ENCODE measurements at regions not wholly inside any gene's neighbourhood (a gene's known extent, or its start where the extent isn't known, plus 50 kb on each side); places are given as distances from the start of the nearest gene placed in this dataset.

DNA sequence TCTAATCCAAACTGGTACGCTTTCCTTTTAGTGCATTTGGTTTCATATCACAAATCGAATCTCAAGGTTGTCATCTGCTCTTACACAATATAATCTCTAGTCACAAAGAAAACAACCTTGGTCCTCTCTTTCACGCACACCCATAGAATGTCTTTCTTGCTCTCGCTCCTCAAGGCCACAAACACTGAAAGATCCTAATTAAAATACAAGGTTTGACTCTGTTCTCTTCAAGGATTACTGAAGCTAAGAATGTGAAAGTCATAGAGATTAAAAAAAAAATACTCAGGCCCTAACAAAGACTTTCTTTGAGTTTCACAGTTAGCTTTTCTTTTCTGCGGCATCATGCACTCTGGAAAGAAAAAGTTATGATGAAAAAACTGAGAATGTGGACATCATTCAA is 891.5 kb downstream of the EFNB2 start:
- no peak for DNase-seq

DNA sequence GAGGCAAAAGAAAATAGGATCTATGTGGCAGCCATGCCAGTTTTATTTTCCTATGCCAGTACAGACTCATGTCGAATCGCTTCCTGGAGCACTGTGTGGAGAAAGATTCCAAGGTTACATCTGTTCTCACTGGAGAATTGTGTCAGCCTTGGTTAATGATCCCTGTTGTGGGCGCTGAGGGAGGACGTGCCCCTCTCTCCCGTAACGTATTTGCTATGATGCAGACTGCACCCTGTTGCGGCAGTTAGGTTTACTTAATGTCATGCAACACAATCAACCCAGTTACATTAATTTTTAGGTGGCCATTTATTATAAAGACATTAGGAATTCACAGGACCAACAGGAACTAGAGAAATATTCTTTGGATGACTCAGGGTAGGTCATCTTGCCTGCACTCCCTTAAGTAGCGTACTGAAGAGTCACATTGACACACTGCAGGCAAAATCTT is 892.9 kb downstream of the EFNB2 start:
- no peak for DNase-seq

DNA sequence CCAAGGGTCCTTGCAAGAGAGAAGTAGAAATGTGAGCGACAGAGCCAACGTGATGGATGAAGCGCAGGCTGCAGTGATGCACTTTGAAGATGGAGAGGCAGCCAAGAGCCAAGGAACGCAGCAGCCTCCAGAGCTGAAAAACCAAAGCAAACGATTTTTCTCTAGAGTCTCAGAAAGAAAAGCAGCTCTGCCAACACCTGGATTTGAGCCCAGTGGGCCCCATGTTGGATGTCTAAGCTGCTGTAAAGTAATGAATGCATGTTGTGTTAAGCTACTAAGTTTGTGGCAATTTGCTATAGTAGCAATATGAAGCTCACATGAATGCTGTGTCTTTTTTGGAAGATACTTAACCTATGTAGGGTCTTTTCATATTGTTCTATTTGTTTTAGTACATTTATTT is 894.3 kb downstream of the EFNB2 start:
- no peak for DNase-seq

GRCh38 chr13:105638426-105638825 is 897.0 kb downstream of the EFNB2 start:
- no peak for DNase-seq

DNA sequence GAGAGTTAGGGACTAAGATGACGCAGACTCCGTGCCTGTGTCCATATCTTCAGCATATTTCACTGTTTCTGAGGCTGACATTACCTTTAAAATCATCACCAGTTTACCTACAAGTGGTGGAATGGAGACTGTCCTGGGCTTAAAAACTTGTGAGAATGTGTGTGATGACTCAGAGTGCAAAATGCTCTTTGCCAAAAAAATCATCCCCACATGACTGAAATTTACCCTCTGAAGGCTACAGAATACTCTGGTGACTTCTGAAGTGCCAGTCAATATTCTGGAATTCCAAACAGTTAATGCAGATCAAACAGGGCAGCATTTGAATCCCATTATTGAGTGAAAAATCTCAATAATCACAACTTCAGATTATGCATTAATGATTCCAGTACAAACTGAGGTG is 901.4 kb downstream of the EFNB2 start:
- DNase-seq: no peak

DNA sequence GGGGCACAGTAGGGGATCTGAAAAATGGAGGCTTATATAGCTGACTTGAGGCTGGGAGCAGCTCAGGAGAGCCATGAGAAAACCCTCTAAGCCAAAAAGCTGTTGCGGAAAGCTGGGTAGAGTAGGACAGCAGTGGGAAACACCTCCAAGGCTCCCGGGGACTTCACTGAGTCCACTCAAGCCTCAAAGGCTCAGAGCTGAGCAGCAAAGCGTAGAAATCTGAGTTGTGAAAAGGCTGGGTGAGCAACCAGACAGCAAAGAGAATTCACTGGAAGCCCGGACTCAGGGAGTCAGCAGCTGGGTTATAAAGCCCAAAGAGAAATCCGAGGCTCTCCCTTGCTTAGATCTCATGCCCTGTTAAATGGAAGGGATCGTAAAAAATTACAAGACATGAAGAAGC is 905.0 kb downstream of the EFNB2 start:
- DNase-seq: no peak

- DNase-seq: no peak
These were observed 908.2 kb downstream of the EFNB2 start for GRCh38 chr13:105627270-105627669.

- DNase-seq: no peak
These were observed 909.8 kb downstream of the EFNB2 start for GRCh38 chr13:105625691-105626090.

GRCh38 chr13:105616333-105617075 is 919.0 kb downstream of the EFNB2 start:
- DNase-seq: no peak

DNA sequence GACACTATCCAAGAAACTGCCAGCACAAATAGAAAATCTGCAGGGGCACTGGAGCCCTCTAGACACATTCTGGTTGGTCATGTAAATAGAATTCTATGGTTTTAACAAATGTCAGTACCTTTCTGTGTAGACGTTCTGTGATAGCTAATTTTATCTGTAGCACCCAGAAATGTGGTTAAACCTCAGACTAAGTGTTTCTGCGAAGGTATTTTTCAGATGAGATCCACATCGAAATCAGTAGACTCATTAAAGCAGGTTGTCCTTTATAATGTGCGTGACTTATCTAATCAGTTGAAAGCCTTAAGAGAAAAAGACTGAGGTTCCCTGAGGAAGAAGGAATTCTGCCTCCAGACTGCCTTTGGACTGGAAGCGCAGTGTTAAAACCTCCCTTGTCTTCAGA is 922.9 kb downstream of the EFNB2 start:
- DNase-seq: no peak

DNA sequence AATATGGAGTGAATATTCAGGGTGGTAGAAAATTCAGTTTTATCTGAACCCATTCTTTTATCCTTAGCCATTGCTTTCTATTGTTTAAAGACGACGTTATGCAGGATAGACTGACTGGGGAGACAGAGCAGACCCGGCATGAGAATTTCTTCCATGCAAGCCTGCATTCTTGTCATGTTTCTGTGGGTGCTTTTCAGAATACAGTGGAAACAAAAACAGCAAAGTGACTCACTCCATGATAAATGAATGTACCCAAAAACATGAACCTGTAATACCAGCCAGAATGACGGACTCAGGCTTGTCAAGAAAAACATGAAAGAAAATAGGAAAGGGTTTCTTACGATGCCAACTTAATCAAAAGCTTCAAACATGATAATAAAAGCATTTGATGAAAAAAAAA is 924.0 kb downstream of the EFNB2 start:
- no peak for DNase-seq

- no peak for DNase-seq
These were observed 927.4 kb downstream of the EFNB2 start for GRCh38 chr13:105608104-105608503.

DNA sequence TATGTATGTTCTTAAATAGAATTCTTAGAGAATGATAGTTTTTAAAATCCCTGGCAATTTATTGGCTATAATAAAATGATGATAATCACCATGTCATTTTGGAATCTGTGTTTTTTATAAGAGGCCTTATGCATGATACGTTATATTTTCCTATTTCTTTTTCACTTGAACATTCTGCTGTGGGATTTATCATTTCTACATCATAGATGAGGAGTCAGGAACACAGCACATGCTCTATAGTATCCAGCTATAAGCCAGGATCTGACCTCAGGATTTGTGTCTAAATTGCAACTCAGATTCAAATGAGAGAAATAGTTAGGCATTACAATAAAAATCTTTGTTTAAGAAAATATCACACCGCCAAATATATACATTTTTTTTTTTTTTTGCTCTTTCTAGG is 928.0 kb downstream of the EFNB2 start:
- DNase-seq: no peak

GRCh38 chr13:105607016-105607415 is 928.4 kb downstream of the EFNB2 start:
- DNase-seq: no peak

- DNase-seq: no peak
These were observed 932.3 kb downstream of the EFNB2 start for GRCh38 chr13:105602956-105603670.

GRCh38 chr13:105599477-105600037 is 935.9 kb downstream of the EFNB2 start:
- no peak for DNase-seq

DNA sequence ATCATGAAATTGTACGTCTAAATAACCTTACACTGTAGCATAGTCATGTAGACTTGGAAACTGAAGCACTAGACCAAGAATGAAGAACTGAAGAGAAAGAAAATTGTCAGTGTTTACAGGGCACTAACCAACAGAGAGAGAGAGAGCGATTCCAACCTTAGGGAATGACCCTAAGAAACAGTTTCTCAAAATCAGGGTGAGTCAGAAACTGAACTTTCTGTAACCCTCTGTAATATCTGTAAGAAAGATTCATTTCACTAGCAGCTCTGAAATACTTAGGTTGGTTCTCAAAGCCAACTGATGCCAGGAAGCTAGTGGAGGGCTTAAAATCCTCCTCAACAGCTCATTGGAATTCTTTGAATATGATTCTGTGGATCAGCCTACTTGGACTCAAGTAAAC is 936.9 kb downstream of the EFNB2 start:
- DNase-seq: no peak

GRCh38 chr13:105597573-105597972 is 937.9 kb downstream of the EFNB2 start:
- DNase-seq: no peak

GRCh38 chr13:105595471-105595870 is 940.0 kb downstream of the EFNB2 start:
- no peak for DNase-seq

DNA sequence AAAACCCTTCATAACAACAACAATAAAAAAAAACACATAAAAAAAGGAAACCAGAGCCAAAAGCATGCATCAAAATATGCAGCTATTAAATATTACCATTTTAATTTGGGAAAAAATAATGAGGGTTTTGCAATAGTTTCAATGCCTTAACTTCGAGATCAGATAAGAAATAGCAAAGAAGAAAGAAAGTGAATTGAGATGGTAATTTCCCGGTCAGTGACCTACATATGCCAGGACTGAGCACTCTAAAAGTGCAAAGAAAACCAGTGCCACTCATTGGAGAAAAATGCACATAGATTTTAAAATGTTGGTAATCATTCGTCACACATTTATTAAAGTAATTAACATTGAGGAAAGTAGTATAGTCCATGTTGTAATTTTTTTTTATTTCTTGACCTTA is 944.2 kb downstream of the EFNB2 start:
- DNase-seq: no peak

DNA sequence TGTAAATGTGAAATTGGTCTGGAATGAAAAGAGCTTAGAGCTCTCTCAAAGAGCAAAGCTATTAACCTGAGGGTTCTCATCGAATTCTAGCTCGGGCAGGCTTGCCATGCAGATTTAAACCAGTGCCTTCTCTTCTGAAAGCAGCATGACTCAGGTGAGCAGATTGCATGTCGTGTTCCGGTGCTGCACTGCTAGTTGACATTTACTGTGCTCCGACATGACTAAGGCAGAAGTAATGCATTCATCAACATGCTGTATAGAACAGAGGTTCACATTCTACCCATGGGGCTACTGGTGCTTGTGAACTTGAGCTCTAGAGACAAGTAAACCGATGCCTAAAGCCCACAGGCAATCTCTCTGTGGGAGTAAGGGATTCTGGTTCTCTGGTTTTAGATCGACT is 947.7 kb downstream of the EFNB2 start:
- no peak for DNase-seq

GRCh38 chr13:105579821-105580710 is 955.4 kb downstream of the EFNB2 start:
- no peak for DNase-seq

DNA sequence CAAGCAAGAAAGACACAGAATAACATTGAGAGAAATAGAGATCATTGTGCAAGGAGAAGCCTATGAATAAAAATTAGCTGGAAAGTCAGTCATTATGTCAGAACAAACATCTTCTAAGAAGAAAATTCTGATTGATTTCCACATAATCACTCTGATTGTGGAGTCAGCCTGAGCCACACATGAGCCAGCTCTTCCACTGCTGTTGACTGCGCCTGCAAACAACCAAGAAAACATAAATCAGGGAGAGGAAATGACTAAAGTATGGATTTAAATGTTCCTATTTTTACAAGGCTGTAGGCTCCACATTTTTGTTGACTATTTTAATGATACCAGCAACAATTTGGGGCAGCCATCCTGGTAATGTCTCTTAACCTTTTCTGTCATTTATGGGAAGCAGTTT is 962.3 kb downstream of the EFNB2 start:
- no peak for DNase-seq
